SK-N-SH treated with all-trans-retinoic acid at 6 μM for 48 hours (cell line): ENCODE measurements at regions not wholly inside any gene's neighbourhood (a gene's known extent, or its start where the extent isn't known, plus 50 kb on each side); places are given as distances from the start of the nearest gene placed in this dataset.

ENCODE experiments used
- BACH2 ChIP-seq: fragments of 250-450 bp; sonication (Bioruptor Pico); IDR thresholded peaks from 2 replicates; pipeline ENCODE4 v1.9.0; 2021; ENCODE audit warnings: mild to moderate bottlenecking, borderline replicate concordance
- OSR1 ChIP-seq: fragments of 250-450 bp; sonication (Bioruptor Pico); IDR thresholded peaks from 2 replicates; pipeline ENCODE4 v1.8.0; 2022; ENCODE audit warnings: moderate library complexity, mild to moderate bottlenecking, inconsistent platforms
- TCF4 ChIP-seq: fragments of 250-450 bp; sonication (Bioruptor Pico); IDR thresholded peaks from 2 replicates; pipeline ENCODE4 v1.8.0; 2021; ENCODE audit warnings: mild to moderate bottlenecking, moderate library complexity, borderline replicate concordance
- TOX ChIP-seq: fragments of 250-450 bp; sonication (Bioruptor Pico); IDR thresholded peaks from 2 replicates; pipeline ENCODE4 v1.8.0; 2021; ENCODE audit warnings: mild to moderate bottlenecking, moderate library complexity, borderline replicate concordance
- ZFP3 ChIP-seq: fragments of 250-450 bp; sonication (Bioruptor Pico); IDR thresholded peaks from 2 replicates; pipeline ENCODE4 v1.5.0; 2020; ENCODE audit warnings: mild to moderate bottlenecking, moderate library complexity
- ZFP30 ChIP-seq: fragments of 450-650 bp; formaldehyde crosslinking; IDR thresholded peaks from 2 replicates; pipeline ENCODE4 v1.5.0; 2022; ENCODE audit warnings: mild to moderate bottlenecking, moderate library complexity
- ZNF565 ChIP-seq: fragments of 450-650 bp; formaldehyde crosslinking; conservative IDR thresholded peaks from 2 replicates; pipeline ENCODE4 v1.5.0; 2020; ENCODE audit warnings: low read depth, mild to moderate bottlenecking, moderate library complexity
- ZNF8 ChIP-seq: fragments of 450-650 bp; formaldehyde crosslinking; IDR thresholded peaks from 2 replicates; pipeline ENCODE4 v1.5.0; 2020; ENCODE audit warnings: mild to moderate bottlenecking, moderate library complexity
- TF ChIP-seq, protein P1 (sequence below): fragments of 250-450 bp; sonication (Bioruptor Pico); IDR thresholded peaks from 2 replicates; pipeline ENCODE4 v1.8.0; 2020; ENCODE audit warnings: mild to moderate bottlenecking, moderate library complexity, borderline replicate concordance

DNA sequence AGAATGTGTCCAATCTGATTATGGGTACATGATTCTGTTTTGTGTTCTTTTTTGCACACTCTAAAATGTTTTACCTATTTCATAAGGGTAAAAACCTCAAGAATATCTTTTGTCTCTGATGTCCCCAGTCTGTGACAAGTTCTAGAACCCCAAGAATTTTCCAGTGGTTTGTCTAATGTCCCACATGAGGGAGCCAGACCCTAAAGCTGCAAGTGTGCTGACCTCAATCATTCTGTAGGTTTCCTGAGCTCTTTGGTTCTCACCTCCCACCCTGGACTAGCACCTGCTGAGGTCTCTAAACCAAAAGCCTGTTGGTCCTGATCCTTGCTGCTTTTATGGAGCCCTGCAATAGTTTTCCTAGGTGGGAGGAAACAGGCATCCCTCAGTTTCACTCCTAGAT lies 149.8 kb upstream of the MPPED2 start:
- TF ChIP-seq ZNF8 (CRISPR knock-in tag) (no peak), ZFP3 (CRISPR knock-in tag) (no peak), TOX (CRISPR knock-in tag) (no peak), ZNF565 (CRISPR knock-in tag) (no peak), TCF4 (CRISPR knock-in tag) (no peak), BACH2 (CRISPR knock-in tag) (no peak), ZFP30 (CRISPR knock-in tag) (no peak), OSR1 (CRISPR knock-in tag) (no peak)
- TF ChIP-seq, protein P1, sequence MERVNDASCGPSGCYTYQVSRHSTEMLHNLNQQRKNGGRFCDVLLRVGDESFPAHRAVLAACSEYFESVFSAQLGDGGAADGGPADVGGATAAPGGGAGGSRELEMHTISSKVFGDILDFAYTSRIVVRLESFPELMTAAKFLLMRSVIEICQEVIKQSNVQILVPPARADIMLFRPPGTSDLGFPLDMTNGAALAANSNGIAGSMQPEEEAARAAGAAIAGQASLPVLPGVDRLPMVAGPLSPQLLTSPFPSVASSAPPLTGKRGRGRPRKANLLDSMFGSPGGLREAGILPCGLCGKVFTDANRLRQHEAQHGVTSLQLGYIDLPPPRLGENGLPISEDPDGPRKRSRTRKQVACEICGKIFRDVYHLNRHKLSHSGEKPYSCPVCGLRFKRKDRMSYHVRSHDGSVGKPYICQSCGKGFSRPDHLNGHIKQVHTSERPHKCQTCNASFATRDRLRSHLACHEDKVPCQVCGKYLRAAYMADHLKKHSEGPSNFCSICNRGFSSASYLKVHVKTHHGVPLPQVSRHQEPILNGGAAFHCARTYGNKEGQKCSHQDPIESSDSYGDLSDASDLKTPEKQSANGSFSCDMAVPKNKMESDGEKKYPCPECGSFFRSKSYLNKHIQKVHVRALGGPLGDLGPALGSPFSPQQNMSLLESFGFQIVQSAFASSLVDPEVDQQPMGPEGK (CRISPR knock-in tag) = no peak
